Liver (tissue), 3 donors: ENCODE measurements at regions not wholly inside any gene's neighbourhood (a gene's known extent, or its start where the extent isn't known, plus 50 kb on each side); places are given as distances from the start of the nearest gene placed in this dataset.

ENCODE experiments used
- ATF3 ChIP-seq: IDR thresholded peaks from 2 replicates; pipeline ENCODE4 v1.6.1; 2016; ENCODE audit warnings: antibody characterized with exemption
- CTCF ChIP-seq: fragments of 150-350 bp; IDR thresholded peaks from 2 replicates; pipeline ENCODE4 v1.5.1; 2017; ENCODE audit warnings: improper control_type of control experiment, low read depth, low read length; ENCODE audit not compliant: missing input control
- EGR1 ChIP-seq, 2 donors: IDR thresholded peaks; 2 replicates each; pipeline ENCODE4 v1.6.1; 2016 to 2018; ENCODE audit warnings: antibody characterized with exemption in 2 of 2, low read depth in 2 of 2
- FOXA2 ChIP-seq: IDR thresholded peaks from 2 replicates; pipeline ENCODE4 v1.6.1; 2016; ENCODE audit warnings: antibody characterized with exemption
- GABPA ChIP-seq, 2 donors: IDR thresholded peaks in 1 of 2; conservative IDR thresholded peaks in 1 of 2; 2 replicates each; pipeline ENCODE4 v1.6.1; 2016; ENCODE audit warnings: antibody characterized with exemption in 2 of 2, mild to moderate bottlenecking in 1 of 2, moderate library complexity in 1 of 2
- JUND ChIP-seq, 2 donors: IDR thresholded peaks; 2 replicates each; pipeline ENCODE4 v1.6.1; 2016; ENCODE audit warnings: antibody characterized with exemption in 2 of 2
- MAX ChIP-seq: IDR thresholded peaks from 2 replicates; pipeline ENCODE4 v1.6.1; 2016; ENCODE audit warnings: antibody characterized with exemption
- RAD21 ChIP-seq, 2 donors: IDR thresholded peaks; 2 replicates each; pipeline ENCODE4 v1.6.1; 2016; ENCODE audit warnings: antibody characterized with exemption in 2 of 2, mild to moderate bottlenecking in 2 of 2
- REST ChIP-seq: IDR thresholded peaks from 2 replicates; pipeline ENCODE4 v1.6.1; 2016; ENCODE audit warnings: antibody characterized with exemption, mild to moderate bottlenecking
- RXRA ChIP-seq, 2 donors: IDR thresholded peaks; 2 replicates each; pipeline ENCODE4 v1.6.1; 2017 to 2018; ENCODE audit warnings: antibody characterized with exemption in 2 of 2, mild to moderate bottlenecking in 1 of 2
- SP1 ChIP-seq: IDR thresholded peaks from 2 replicates; pipeline ENCODE4 v1.6.1; 2018; ENCODE audit warnings: antibody characterized with exemption, mild to moderate bottlenecking
- TAF1 ChIP-seq: conservative IDR thresholded peaks from 2 replicates; pipeline ENCODE4 v1.6.1; 2016; ENCODE audit warnings: antibody characterized with exemption, mild to moderate bottlenecking
- YY1 ChIP-seq: IDR thresholded peaks from 2 replicates; pipeline ENCODE4 v1.6.1; 2016; ENCODE audit warnings: antibody characterized with exemption, mild to moderate bottlenecking
- ZBTB33 ChIP-seq: IDR thresholded peaks from 2 replicates; pipeline ENCODE4 v1.6.1; 2016; ENCODE audit warnings: antibody characterized with exemption
- donor health status: healthy.
- donor health status: healthy.

GRCh38 chr4:156396534-156396933 lies 442.9 kb upstream of the CTSO start:
- TF ChIP-seq JUND (IDR thresholded peaks at IDR 0.05), result no peak
- TF ChIP-seq CTCF, result no peak
- TF ChIP-seq TAF1, result no peak
- TF ChIP-seq REST, result no peak
- TF ChIP-seq GABPA (IDR thresholded peaks at IDR 0.05 in 1 of 2, conservative IDR thresholded peaks at IDR 0.05 in 1 of 2), result no peak
- TF ChIP-seq MAX, result no peak
- peak; percentile 27 for TF ChIP-seq YY1
- no peak for TF ChIP-seq RAD21 (IDR thresholded peaks at IDR 0.05)
- no peak for TF ChIP-seq EGR1 (IDR thresholded peaks at IDR 0.05; ENCODE audit: low read depth in 2 of 2)
- TF ChIP-seq ATF3, result no peak
- peak in 1 of 2 donors; percentile 16 for TF ChIP-seq RXRA (IDR thresholded peaks at IDR 0.05)
- no peak for TF ChIP-seq SP1
- no peak for TF ChIP-seq ZBTB33
- TF ChIP-seq FOXA2, result peak; percentile 14
